Heart left ventricle (tissue), 16 donors: ENCODE measurements at regions not wholly inside any gene's neighbourhood (a gene's known extent, or its start where the extent isn't known, plus 50 kb on each side); places are given as distances from the start of the nearest gene placed in this dataset.

ENCODE experiments used
- ATAC-seq, 4 donors: fragments of 200-7000 bp; cut with Tn5 transposase; one replicate each; pipeline ENCODE4 v1.9.1; 2020 to 2022; ENCODE audit warnings: moderate library complexity in 4 of 4, mild to moderate bottlenecking in 3 of 4, moderate number of reproducible peaks in 1 of 4
- DNase-seq, 5 donors: peaks; one replicate each; pipeline ENCODE4 v3.0.0-alpha.2; 2020
- H3K27ac ChIP-seq, 12 donors: fragments of 200-600 bp; sonication (generic) in 4 of 12; one replicate each; pipeline versions ENCODE4 v1.5.0 to v1.8.0; 2016 to 2022; ENCODE audit warnings: mild to moderate bottlenecking in 2 of 12
- H3K27me3 ChIP-seq, 9 donors: fragments of 200-600 bp; sonication (generic) in 2 of 9; one replicate each; pipeline versions ENCODE4 v1.5.1 to v1.8.0; 2016 to 2022; ENCODE audit warnings: mild to moderate bottlenecking in 3 of 9
- H3K36me3 ChIP-seq, 9 donors: fragments of 200-600 bp; sonication (generic) in 2 of 9; one replicate each; pipeline versions ENCODE4 v1.5.0 to v1.8.0; 2018 to 2022; ENCODE audit warnings: mild to moderate bottlenecking in 2 of 9
- H3K4me1 ChIP-seq, 12 donors: fragments of 200-600 bp; sonication (generic) in 4 of 12; one replicate each; pipeline versions ENCODE4 v1.5.0 to v1.8.0; 2016 to 2022; ENCODE audit warnings: mild to moderate bottlenecking in 3 of 12
- H3K4me3 ChIP-seq, 12 donors: fragments of 200-600 bp; sonication (generic) in 4 of 12; one replicate each; pipeline versions ENCODE4 v1.5.0 to v1.8.0; 2017 to 2022; ENCODE audit warnings: mild to moderate bottlenecking in 9 of 12, moderate library complexity in 4 of 12
- H3K9me3 ChIP-seq, 12 donors: fragments of 200-600 bp; sonication (generic) in 4 of 12; one replicate each; pipeline versions ENCODE4 v1.5.0 to v1.8.0; 2016 to 2022; ENCODE audit warnings: mild to moderate bottlenecking in 1 of 12
- CTCF ChIP-seq, 12 donors: fragments of 200-600 bp; sonication (generic) in 4 of 12; IDR thresholded peaks; one replicate each; pipeline versions ENCODE4 v1.5.0 to v1.8.0; 2018 to 2022; ENCODE audit warnings: antibody characterized with exemption in 12 of 12, mild to moderate bottlenecking in 5 of 12
- POLR2A ChIP-seq, 2 donors: fragments of 450-650 bp; IDR thresholded peaks; one replicate each; pipeline ENCODE4 v1.6.1; 2017; ENCODE audit warnings: antibody characterized with exemption in 2 of 2, mild to moderate bottlenecking in 2 of 2, moderate library complexity in 2 of 2
- WGBS, 4 donors: extraction: QIAGEN DNeasy Blood & Tissue Kit in 2 of 4; methylation state at CpG; one replicate each; pipeline versions ENCODE4 v1.1.5 to v1.1.7; 2013 to 2018; 5-methylcytosine and 5-hydroxymethylcytosine counted together
- intact Hi-C, 10 donors: fragments of 100-400 bp; cut with DNase I; formaldehyde crosslinking; loops; one replicate each; pipeline versions ENCODE4 v1.11.1 to v1.14.2; 2022
- donor health status: ischemic (EF 13 %, LVEDD 7.1; RV severe dilation, severe dysfunction).
- donor health status: healthy with polysubstance abuse.
- donor health status: DM: no; HTN: yes; CAD: no.
- donor health status: DM: no; HTN: no; CAD: no.
- donor health status: ischemic (EF 25% LVEDD 6.9; RV normal size, moderate dysfunction).
- donor health status: ischemic (EF 25% LVEDD 5.7; RV mildly dilated, moderate dysfunction).
- donor health status: healthy.
- donor health status: DM: yes; HTN: yes; CAD: no.
- donor health status: ischemic (EF 35%, LVEDD 5.7; RV mildly dilated, moderate dysfunction).
- donor health status: nonischemic (EF 11% LVEDD 7.7; RV severe dilation, severe dysfunction).
- donor health status: DM: yes; HTN: yes; CAD: no.
- donor health status: PGD.
- donor health status: ischemic (EF 29% LVEDD 5.4; RV normal size, mild dysfunction).
- donor health status: nonischemic (EF 23%, LVEDD 6.1; RV moderate dilation, normal function).

GRCh38 chr18:22544626-22545025 is 126.9 kb upstream of the CTAGE1 start:
- 78 to 91% (median 85%) methylated on average over 4 of the region's 4 CpGs for WGBS, 4 donors
- no peaks in the 10 kb centered on the region for H3K36me3 ChIP-seq
- no peaks in the 10 kb centered on the region for H3K9me3 ChIP-seq
- H3K4me3 ChIP-seq, result no peak overlapping the region
- TF ChIP-seq POLR2A (IDR thresholded peaks at IDR 0.05), result no peak
- no peak for TF ChIP-seq CTCF (IDR thresholded peaks at IDR 0.05)
- no peaks in the 10 kb centered on the region for H3K27me3 ChIP-seq
- peaks cover 0 to 59% (median 26%) of the 10 kb centered on the region in 12 donors for H3K4me1 ChIP-seq
- no peak overlapping the region for H3K27ac ChIP-seq
- intact Hi-C loops, result loop anchor here in 2 of 10 donors (5.0 to 10.0 kb wide), 2 partner anchors 60 to 72 kb away; no protein-coding TSS in a partner anchor
- ATAC-seq, result no peak
- DNase-seq, result no peak

- no peaks in the 10 kb centered on the region for H3K27me3 ChIP-seq
- peaks cover 0 to 59% (median 24%) of the 10 kb centered on the region in 12 donors for H3K4me1 ChIP-seq
- intact Hi-C loops, result loop anchor here in 2 of 10 donors (5.0 to 10.0 kb wide), 2 partner anchors 60 to 73 kb away; no protein-coding TSS in a partner anchor
- DNase-seq (no peak), ATAC-seq (no peak)
- H3K9me3 ChIP-seq, result no peaks in the 10 kb centered on the region
- no peaks in the 10 kb centered on the region for H3K36me3 ChIP-seq
- H3K27ac ChIP-seq, result no peak overlapping the region
- 84 to 94% (median 89%) methylated on average over 6 of the region's 6 CpGs for WGBS, 4 donors
- H3K4me3 ChIP-seq, result no peak overlapping the region
- no peak for TF ChIP-seq CTCF (IDR thresholded peaks at IDR 0.05)
- no peak for TF ChIP-seq POLR2A (IDR thresholded peaks at IDR 0.05)
Observed at GRCh38 chr18:22545066-22545760, 127.5 kb upstream of the CTAGE1 start.

GRCh38 chr18:22546905-22547570 is 129.3 kb upstream of the CTAGE1 start:
- peaks cover 0 to 62% (median 23%) of the 10 kb centered on the region in 12 donors for H3K4me1 ChIP-seq
- no peaks in the 10 kb centered on the region for H3K9me3 ChIP-seq
- no peak for DNase-seq
- WGBS, 4 donors, result 57 to 64% (median 58%) methylated on average over 10 of the region's 10 CpGs
- TF ChIP-seq POLR2A (IDR thresholded peaks at IDR 0.05), result no peak
- TF ChIP-seq CTCF (IDR thresholded peaks at IDR 0.05), result no peak
- H3K27ac ChIP-seq, result peak overlapping the region in 9 of 12 donors; percentile 8 to 64 (median 31)
- no peak overlapping the region for H3K4me3 ChIP-seq
- no peaks in the 10 kb centered on the region for H3K27me3 ChIP-seq
- intact Hi-C loops, result loop anchor here in 2 of 10 donors (5.0 to 10.0 kb wide), 2 partner anchors 62 to 75 kb away; no protein-coding TSS in a partner anchor
- no peaks in the 10 kb centered on the region for H3K36me3 ChIP-seq
- peak in 3 of 4 donors; percentile 22 to 58 (median 28) for ATAC-seq
